GM18861 (cell line): ENCODE measurements at regions not wholly inside any gene's neighbourhood (a gene's known extent, or its start where the extent isn't known, plus 50 kb on each side); places are given as distances from the start of the nearest gene placed in this dataset.

Experiments
- ATAC-seq: cut with Tn5 transposase; IDR thresholded peaks from one replicate; pipeline ENCODE4 v1.9.1; 2021; ENCODE audit not compliant: unreplicated experiment

GRCh38 chr18:41842886-41843285, 112.1 kb upstream of the PIK3C3 start:
- no peak for ATAC-seq

DNA sequence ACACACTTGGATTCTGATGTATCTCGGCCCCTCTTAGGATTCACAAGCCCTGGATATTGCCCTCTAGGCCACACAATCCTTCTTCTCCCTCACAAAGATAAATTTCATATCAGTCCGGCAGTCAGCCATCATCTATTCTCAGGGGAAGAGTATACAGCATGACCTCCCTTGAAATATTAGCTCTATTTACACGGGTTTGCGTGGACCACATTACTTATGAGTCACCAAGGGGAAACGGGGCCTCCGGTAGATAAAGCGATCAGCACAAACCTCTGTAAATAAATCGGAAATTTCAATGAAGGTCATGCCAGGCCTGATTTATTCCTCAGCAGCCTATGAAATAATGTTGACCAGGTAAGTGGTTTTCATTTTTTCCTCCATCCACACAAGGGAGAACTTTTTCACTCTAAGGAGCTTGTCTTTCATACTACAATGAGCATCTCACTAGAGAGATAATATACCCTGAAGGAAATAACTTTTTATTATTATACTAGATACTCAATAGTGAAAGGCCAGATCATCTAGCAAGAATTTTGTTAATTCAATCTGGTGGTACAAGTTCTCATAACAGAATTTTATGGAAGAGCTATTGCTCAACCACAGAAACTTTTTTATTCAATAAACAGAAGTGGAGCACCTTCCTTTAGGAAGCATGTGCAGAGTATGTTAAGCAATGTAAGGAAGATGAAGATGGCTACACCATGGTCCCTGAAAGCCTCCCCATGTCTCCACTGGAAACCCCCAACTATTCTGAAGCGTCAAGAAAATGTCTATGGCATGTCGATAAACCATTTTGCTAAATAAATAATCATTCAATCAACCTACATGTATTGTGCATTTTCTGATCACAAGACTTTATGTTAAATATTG, 125.2 kb upstream of the PIK3C3 start:
- no peak for ATAC-seq

- no peak for ATAC-seq
Measured at GRCh38 chr18:41828137-41828536, 126.9 kb upstream of the PIK3C3 start.

GRCh38 chr18:41820784-41821183, 134.2 kb upstream of the PIK3C3 start:
- ATAC-seq, result no peak

DNA sequence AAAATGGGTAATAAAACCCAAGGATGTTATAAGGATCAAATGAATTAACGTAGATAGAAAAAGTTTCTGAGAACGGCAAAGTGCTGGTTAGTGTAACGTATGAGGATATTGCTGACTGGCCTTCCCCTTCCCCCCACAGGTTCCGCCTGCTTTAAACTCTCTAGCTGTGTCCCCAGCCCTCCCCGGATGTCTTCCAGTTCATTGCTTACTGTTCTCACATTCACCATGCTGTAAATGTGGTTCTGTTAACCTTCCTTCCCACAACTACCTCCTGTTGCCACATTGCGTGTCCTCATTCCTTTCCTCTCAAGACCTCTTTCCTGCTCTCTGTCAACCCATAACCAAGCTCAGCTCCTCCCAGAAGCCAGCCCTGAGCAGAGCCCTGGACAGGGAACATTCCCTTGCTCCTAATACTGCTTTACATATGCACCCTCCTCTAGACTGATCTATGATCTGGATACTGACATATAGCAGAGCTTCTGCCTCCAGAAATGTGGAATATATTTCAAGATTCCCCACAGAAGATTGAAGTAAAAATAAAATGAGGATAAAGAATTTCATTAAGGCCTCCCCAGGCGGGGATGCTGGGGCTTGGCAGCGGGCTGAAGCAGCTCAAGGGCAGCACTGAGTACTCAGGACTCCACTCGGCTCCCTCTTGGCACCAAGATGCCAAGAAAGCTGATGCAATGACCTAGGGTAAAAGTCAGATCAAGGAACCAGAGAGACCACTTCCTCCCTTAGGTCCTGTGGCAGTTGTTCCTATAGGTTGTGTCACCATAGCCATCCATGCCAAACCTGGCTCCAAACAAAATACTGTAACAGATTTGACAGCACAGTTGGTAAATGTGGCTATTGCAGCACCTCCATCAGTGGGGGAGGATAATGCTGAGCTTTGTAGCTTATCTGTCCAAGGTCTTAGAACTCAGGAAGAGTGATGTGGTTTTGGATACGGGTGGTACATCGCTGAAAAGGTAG, 136.4 kb upstream of the PIK3C3 start:
- ATAC-seq, result no peak

DNA sequence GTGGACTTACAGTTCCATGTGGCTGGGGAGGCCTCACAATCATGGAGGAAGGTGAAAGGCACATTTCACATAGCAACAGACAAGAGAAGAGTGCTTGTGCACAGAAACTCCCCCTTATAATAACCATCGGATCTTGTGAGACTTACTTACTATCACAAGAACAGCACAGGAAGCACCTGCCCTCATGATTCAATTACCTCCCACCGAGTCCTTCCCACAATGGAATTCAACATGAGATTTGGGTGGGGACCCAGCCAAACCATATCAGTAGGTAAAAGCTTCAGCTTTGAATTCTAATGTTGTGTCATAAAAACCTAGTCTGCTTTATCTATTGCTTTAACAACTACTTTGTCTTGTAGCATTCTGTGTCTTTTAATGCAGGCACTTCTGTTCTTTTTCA, 140.4 kb upstream of the PIK3C3 start:
- ATAC-seq, result no peak

DNA sequence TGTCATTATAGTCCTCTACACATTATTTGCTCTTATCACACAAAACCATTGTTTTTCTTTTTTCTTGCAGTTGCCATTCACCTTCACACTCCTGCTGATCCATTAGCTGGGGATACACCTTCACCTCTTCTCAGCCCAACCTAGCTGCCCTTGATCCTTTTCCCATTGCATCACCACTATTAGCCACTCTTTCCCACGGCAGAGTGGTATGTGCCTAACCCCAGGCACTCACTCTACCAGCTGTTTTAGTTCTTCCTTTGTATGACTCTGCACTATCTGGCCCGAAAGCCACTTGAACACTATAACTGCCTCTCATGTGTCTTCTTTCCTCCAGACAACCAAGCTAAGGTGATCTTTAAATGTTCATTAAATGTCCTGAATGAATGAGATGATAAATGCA, 145.4 kb upstream of the PIK3C3 start:
- no peak for ATAC-seq

GRCh38 chr18:41805341-41805740, 149.7 kb upstream of the PIK3C3 start:
- no peak for ATAC-seq

- ATAC-seq, result no peak
Measured at GRCh38 chr18:41798879-41799278, 156.2 kb upstream of the PIK3C3 start.

DNA sequence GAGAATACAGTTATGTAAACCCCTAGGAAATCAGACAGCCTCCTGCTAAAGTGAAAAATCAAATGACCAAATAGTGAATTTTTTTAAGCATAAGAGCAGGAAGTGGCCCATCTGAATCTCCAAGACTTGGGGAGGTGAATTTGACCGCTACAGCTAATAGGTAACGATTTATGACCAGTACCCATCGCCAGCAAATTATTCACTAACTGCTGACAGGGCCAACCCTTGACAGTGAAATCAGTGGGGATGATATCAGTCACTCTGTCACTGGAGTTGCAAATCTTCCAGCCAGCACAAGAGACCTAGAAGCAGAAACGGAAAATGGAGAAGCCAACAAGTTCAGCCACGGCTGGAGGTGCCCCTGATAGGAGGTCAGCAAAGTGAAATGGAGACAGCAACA, 164.3 kb upstream of the PIK3C3 start:
- no peak for ATAC-seq

GRCh38 chr18:41789001-41789400, 166.0 kb upstream of the PIK3C3 start:
- no peak for ATAC-seq

GRCh38 chr18:41783879-41784278, 171.2 kb upstream of the PIK3C3 start:
- no peak for ATAC-seq

DNA sequence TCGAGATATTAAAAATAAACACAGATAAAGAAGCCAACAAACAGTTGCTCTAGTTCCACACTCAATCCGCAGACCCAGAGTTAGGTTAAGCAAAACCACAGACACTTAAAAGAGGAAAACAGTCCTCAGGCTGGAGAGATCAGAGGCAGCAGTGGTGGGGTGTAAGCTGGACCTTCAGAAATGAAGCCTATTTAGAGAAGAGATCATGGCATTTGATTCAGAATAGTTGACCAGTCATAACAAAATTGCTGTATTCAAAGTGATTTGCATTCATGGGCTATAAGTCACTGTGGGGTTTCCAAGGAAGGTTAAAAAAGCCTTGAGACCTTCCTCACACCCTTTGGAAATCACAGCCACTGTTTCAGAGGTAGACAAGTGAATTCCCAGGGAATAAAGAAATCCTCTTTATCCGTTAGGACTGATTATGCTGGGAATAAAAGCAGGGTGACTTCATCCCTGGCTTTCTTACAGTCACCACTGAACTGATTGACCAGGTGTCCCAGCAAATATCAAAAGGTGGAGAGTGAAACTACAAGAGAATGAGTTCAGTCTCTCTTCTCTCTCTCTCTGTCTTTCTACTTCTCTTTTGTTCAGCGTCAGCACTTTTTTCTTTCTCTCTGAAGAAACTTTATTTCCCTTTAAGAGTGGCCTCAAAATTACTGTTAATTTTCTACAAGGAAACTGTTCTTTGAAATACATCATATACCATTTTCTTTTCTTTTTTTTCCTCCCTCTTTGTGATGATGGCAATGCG, 171.8 kb upstream of the PIK3C3 start:
- no peak for ATAC-seq

GRCh38 chr18:41771973-41772372, 183.1 kb upstream of the PIK3C3 start:
- no peak for ATAC-seq

DNA sequence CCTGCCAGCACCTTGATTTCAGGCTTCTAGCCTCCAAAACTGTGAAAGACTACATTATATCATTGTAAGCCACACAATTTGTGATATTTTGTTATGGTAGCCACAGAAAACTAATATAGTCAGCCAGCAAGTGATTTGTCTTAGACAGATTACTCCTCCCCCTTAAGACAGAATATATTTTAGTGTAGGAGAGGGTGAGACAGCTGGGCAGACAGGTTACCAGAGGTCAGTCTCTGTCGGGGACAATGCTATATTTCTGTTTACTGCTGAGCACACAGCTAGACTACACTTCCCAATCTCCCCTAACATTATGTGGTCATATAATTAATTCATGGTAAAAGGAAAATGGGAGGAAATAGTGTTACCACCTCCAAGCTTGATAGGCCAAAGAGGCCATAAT, 185.8 kb upstream of the PIK3C3 start:
- no peak for ATAC-seq

GRCh38 chr18:41768467-41768866, 186.6 kb upstream of the PIK3C3 start:
- ATAC-seq, result no peak

DNA sequence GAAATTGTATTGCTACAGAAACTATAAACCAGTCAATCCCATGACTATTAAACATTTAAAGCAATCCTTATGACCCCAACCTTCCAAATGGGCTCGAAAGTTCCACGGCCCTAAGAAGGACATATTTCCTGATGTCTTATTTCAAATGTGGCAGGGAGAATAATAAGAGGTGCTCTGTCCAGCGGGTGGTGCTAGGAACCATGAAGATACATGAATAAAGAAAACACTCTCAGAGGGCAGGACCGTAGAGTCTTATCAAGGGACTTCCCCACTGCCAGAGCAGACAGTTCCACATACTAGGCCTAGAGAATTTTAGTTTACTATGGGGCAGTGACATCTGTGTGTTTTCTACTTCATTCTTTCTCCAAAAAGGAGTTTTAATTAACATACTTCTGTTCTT, 187.1 kb upstream of the PIK3C3 start:
- no peak for ATAC-seq

DNA sequence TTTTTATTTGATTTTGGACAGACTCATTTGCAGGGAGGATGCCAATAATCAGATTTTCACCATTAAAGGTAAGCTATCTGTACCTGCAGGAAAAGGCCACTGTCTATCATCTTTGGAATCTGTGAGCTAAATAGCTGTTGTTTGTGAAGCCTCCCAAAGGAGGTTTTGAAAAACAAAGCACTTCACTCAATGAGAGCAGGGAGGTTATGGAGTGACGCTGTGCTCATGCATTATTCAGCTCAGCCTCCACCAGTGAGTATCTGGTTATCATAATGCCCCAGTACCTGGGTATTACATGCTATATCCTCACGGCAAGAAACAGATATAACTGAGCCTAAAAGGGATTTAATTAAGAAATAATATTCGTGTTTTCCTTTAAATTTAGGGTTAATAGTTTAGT, 189.6 kb upstream of the PIK3C3 start:
- ATAC-seq, result no peak

DNA sequence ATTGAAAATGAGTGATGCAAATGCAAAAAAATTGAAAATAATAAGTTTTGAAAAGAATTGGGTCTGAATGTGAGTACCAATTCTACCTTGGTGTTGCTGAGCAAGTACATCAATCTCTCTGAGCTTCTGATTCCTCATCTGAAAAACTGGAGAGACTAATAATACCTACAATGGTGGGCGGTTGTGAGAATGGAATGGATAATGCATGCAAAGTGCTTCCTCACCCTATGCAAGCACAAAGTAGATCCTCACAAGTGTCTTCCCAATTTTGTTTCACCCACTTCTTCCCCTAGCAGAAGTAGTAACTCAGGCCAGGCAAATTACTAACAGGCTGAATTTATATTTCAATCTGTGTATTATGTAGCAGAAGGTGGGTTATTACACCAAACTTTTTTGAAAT, 191.7 kb upstream of the PIK3C3 start:
- no peak for ATAC-seq

DNA sequence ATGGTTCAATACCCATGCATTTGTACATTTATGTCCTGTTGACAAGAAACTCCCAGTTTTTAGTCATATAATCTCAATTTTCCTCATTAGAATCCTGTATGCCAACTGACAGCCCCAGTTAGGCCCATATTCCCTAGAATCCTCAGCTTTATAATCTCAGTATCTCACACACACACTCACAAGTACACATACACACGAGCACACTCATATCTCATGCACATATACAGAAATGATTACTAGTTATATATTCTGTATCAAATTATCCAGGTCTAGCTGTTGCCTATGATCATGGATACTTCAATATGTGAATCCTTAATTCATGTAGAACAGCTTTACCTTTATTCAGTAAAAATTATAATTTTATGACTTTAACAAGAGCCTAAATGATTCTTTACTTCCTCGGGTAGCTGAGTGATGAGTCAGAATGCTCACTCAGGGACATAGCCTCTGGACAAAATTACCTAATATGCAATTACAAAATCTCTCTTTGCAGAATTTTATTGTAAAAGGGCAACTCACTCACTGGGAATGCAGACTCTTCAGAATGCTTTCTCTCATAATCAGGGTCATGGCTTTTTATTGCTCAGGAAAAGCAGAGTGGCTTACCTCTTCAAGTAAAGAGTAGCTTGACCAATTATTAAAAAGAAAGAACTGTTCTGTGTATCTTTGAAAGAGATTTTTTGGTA, 193.6 kb upstream of the PIK3C3 start:
- ATAC-seq, result no peak

DNA sequence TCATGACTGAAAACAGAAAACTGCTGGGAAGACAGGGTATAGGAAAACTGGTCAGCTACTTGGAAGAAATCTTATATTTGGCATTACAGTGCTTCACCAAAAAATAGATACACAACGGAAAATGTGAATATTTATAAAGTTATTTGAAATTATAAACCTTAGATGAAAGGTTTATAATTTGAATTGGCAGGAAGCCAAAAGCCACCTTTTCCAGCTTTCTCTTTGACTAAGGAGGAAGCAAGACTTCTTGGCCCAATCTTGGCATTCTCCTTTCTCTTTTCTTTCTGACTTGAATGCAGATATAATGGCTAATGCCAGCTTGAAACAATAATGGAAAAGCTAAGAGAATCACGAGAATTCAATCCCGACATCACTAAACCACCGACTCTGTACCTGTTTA, 196.5 kb upstream of the PIK3C3 start:
- no peak for ATAC-seq
